ENCODE measurements at regions not wholly inside any gene's neighbourhood (a gene's known extent, or its start where the extent isn't known, plus 50 kb on each side); places are given as distances from the start of the nearest gene placed in this dataset.

DNA sequence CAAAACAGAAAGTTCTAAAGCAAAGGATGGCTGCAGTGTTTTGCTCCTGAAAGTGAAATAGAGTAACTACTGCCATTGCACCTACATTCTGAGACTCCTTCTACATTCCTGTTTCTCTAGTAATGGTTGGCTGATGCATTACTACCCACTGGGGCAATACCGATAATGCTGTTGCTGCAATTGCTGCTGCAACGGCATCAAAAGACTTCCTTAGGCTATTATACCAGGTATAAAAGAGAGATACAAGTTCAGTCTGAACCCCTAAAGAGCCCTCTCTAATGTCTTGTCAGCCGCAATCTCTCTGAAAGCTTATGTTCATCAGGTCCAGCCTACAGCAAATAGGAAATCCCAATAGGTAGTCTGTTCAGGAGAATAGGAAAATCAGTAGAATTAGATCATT is 338.4 kb downstream of the PABPC4L start:
- no peaks in the 10 kb centered on the region for H3K27me3 ChIP-seq (ENCODE audit: control insufficient read depth, insufficient read depth, low read length)
- H3K4me3 ChIP-seq (ENCODE audit: low read depth, low read length) = no peak overlapping the region
- H3K36me3 ChIP-seq (ENCODE audit: control insufficient read depth, insufficient read depth, low read length) = no peaks in the 10 kb centered on the region
- H3K9me3 ChIP-seq (ENCODE audit: control insufficient read depth, insufficient read depth, low read length) = no peaks in the 10 kb centered on the region
- H3K4me1 ChIP-seq (ENCODE audit: control insufficient read depth, insufficient read depth, low read length) = no peaks in the 10 kb centered on the region
- 86% methylated on average over 2 of the region's 3 CpGs for WGBS (ENCODE audit: insufficient coverage)
- DNase-seq (ENCODE audit: low read depth in 4 of 6, low spot score in 6 of 6) = peak in 1 of 6 donors; percentile 26
- H3K27ac ChIP-seq (ENCODE audit: low read depth, low read length) = no peak overlapping the region

DNA sequence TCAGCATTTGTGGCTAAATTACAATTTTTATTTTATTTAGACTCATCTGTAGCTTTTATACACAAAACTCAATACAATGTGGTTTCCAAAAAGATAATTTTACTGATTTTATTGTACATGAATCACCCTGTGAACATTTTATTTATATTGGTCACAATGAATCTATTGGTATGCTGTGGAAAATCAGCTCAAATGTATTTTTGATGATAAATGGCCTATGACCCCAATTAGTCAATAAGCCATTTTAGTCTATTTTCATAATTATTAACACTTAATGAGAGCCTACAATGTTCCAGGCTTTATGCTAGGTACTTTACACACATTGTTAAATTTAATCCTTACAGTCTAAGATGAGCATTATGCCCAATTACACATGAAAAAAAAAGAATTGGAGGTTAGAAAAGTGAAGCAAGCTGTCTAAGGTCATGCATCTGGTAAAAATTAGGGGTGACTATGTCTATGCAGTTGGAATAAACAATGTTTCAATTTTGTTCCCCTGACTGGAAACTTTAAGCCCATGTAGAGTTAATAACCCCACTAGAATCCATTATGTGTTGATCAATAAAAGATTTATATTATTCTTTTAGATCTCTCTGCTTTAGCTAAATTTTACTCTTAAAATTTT is 344.7 kb downstream of the PABPC4L start:
- H3K9me3 ChIP-seq (ENCODE audit: control insufficient read depth, insufficient read depth, low read length) = no peaks in the 10 kb centered on the region
- no peak overlapping the region for H3K27ac ChIP-seq (ENCODE audit: low read depth, low read length)
- DNase-seq (ENCODE audit: low read depth in 4 of 6, low spot score in 6 of 6) = no peak
- H3K4me3 ChIP-seq (ENCODE audit: low read depth, low read length) = no peak overlapping the region
- H3K27me3 ChIP-seq (ENCODE audit: control insufficient read depth, insufficient read depth, low read length) = no peaks in the 10 kb centered on the region
- H3K4me1 ChIP-seq (ENCODE audit: control insufficient read depth, insufficient read depth, low read length) = no peaks in the 10 kb centered on the region
- no peaks in the 10 kb centered on the region for H3K36me3 ChIP-seq (ENCODE audit: control insufficient read depth, insufficient read depth, low read length)

DNA sequence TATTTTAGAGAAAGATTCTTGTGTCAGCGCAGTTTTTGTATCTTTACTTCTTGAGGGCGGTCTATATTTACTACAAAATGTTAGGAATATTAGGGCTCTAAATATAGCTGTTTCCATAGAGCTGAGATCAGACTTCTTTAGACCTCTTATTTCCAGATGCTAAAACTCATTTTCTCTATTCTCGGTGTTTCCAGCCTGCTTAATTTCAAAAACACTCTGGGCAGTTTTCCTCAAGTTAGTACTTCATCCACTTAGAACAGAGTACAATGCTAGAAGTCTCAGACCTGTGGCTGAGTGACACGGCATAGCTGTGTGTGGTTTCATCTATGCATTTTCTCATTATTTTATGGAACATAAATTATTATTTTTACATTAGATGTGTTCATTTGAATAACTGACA is 346.6 kb downstream of the PABPC4L start:
- no CpG with 5 or more reads among the region's 4 CpGs for WGBS (ENCODE audit: insufficient coverage)

DNA sequence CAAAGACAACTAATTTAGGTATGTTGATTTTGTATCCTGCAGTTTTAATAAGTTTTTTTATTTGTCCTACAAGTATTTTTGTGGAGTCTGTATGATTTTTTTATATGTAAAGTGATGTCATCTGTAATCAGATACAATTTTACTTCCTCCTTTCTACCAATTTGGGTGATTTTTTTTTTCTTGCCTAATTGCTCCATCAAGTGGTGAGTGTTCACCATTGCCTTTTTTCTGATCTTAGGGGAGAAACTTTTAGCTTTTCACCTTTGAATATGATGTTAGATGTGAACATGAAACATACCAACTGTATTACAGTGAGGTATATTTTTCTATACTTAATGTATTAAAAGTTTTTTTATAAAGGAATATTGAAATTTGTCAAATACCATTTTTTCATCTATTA is 362.3 kb downstream of the PABPC4L start:
- H3K27ac ChIP-seq (ENCODE audit: low read depth, low read length) = no peak overlapping the region
- DNase-seq (ENCODE audit: low read depth in 4 of 6, low spot score in 6 of 6) = no peak
- H3K27me3 ChIP-seq (ENCODE audit: control insufficient read depth, insufficient read depth, low read length) = no peaks in the 10 kb centered on the region

More for the DNA sequence above, 346.6 kb downstream of the PABPC4L start:
- H3K9me3 ChIP-seq (ENCODE audit: control insufficient read depth, insufficient read depth, low read length) = no peaks in the 10 kb centered on the region
- no peak overlapping the region for H3K4me3 ChIP-seq (ENCODE audit: low read depth, low read length)
- H3K27ac ChIP-seq (ENCODE audit: low read depth, low read length) = no peak overlapping the region
- no peak for DNase-seq (ENCODE audit: low read depth in 4 of 6, low spot score in 6 of 6)
- no peaks in the 10 kb centered on the region for H3K4me1 ChIP-seq (ENCODE audit: control insufficient read depth, insufficient read depth, low read length)
- no peaks in the 10 kb centered on the region for H3K27me3 ChIP-seq (ENCODE audit: control insufficient read depth, insufficient read depth, low read length)
- H3K36me3 ChIP-seq (ENCODE audit: control insufficient read depth, insufficient read depth, low read length) = no peaks in the 10 kb centered on the region

DNA sequence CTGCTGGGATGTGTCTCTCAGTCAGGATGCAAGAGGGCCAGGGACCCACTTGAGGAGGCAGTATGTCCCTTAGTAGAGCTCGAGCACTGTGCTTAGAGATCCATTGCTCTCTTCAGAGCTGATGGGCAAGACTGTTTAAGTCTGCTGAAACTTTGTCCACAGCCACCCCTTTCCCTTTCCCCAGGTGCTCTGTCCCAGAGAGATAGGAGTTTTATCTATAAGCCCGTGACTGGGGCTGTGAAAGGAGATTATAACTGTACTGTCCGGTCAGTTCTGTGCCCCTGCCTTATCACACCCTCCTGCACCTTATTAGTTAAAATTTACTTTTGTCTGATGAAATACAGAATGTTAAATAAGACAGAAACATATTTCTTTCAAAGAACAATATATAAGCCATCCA is 378.4 kb downstream of the PABPC4L start:
- DNase-seq (ENCODE audit: low read depth in 4 of 6, low spot score in 6 of 6) = no peak
- H3K4me1 ChIP-seq (ENCODE audit: control insufficient read depth, insufficient read depth, low read length) = no peaks in the 10 kb centered on the region
- H3K4me3 ChIP-seq (ENCODE audit: low read depth, low read length) = no peak overlapping the region
- no CpG with 5 or more reads among the region's 3 CpGs for WGBS (ENCODE audit: insufficient coverage)
- no peaks in the 10 kb centered on the region for H3K36me3 ChIP-seq (ENCODE audit: control insufficient read depth, insufficient read depth, low read length)
- H3K27me3 ChIP-seq (ENCODE audit: control insufficient read depth, insufficient read depth, low read length) = no peaks in the 10 kb centered on the region
- no peaks in the 10 kb centered on the region for H3K9me3 ChIP-seq (ENCODE audit: control insufficient read depth, insufficient read depth, low read length)
- no peak overlapping the region for H3K27ac ChIP-seq (ENCODE audit: low read depth, low read length)

More for the DNA sequence above, 362.3 kb downstream of the PABPC4L start:
- Histone ChIP-seq H3K4me1 (ENCODE audit: control insufficient read depth, insufficient read depth, low read length) (no peaks in the 10 kb centered on the region), H3K9me3 (ENCODE audit: control insufficient read depth, insufficient read depth, low read length) (peaks cover 2% of the 10 kb centered on the region), H3K4me3 (ENCODE audit: low read depth, low read length) (no peak overlapping the region), H3K36me3 (ENCODE audit: control insufficient read depth, insufficient read depth, low read length) (no peaks in the 10 kb centered on the region)

DNA sequence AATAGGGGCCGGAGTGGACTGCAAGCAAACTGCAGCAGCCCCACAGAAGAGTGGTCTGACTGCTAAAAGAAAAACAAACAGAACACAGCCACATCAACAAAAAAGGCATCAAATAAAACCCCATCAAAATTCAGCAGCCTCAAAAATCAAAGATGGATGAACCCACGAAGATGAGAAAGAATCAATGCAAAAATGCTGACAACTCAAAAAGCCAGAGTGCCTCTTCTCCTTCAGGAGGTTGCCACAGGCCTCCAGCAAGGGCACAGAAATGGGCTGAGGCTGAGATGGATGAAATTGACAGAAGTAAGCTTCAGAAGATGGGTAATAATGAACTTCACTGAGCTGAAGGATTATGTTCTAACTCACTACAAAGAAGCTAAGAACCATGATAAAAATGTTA is 388.6 kb downstream of the PABPC4L start:
- Histone ChIP-seq H3K27me3 (ENCODE audit: control insufficient read depth, insufficient read depth, low read length) (no peaks in the 10 kb centered on the region), H3K9me3 (ENCODE audit: control insufficient read depth, insufficient read depth, low read length) (peaks cover 12% of the 10 kb centered on the region), H3K36me3 (ENCODE audit: control insufficient read depth, insufficient read depth, low read length) (no peaks in the 10 kb centered on the region), H3K4me1 (ENCODE audit: control insufficient read depth, insufficient read depth, low read length) (no peaks in the 10 kb centered on the region), H3K27ac (ENCODE audit: low read depth, low read length) (no peak overlapping the region), H3K4me3 (ENCODE audit: low read depth, low read length) (no peak overlapping the region)
- 67% methylated on average over 1 of the region's 2 CpGs for WGBS (ENCODE audit: insufficient coverage)
- no peak for DNase-seq (ENCODE audit: low read depth in 4 of 6, low spot score in 6 of 6)

DNA sequence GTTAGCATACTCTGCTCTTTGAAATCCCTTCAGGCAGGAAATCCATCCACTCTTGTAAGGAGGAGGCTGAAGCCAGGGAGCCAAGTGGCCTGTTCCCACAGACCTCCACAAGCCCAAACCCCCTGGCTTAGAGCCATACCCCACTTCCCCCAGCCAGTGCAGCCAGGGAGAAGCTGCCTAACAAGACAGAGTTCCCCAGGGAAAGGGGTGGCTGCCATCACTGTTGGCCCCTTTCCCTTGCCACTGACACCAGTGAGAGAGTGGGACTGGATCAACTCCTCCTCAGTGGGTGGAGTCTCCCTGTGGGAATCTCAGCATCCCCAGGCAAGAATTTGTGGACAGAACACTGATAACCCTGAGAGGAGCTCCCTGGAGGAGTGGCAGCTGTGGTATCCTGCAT is 389.4 kb downstream of the PABPC4L start:
- Histone ChIP-seq H3K27ac (ENCODE audit: low read depth, low read length) (no peak overlapping the region), H3K27me3 (ENCODE audit: control insufficient read depth, insufficient read depth, low read length) (no peaks in the 10 kb centered on the region), H3K36me3 (ENCODE audit: control insufficient read depth, insufficient read depth, low read length) (no peaks in the 10 kb centered on the region), H3K4me1 (ENCODE audit: control insufficient read depth, insufficient read depth, low read length) (no peaks in the 10 kb centered on the region), H3K4me3 (ENCODE audit: low read depth, low read length) (no peak overlapping the region), H3K9me3 (ENCODE audit: control insufficient read depth, insufficient read depth, low read length) (peaks cover 12% of the 10 kb centered on the region)
- DNase-seq (ENCODE audit: low read depth in 4 of 6, low spot score in 6 of 6) = no peak

DNA sequence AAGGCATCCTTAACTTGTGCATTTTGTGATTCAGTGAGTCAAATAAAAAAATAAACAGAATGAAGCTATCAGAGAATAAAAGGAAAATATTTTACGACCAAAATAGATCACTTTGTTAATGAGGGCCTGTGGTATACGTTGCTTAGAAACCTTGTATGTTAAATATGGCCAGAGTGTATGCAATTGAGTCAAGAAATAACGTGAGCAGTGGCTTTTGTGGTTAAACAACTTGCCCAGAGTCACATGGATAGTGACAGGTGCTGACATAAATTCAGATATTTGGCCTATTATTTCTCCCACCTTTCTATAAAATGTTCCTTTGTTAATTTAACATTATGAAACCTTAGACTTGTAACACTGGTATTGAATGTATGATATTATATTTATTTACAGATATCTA is 393.4 kb downstream of the PABPC4L start:
- WGBS (ENCODE audit: insufficient coverage) = 95% methylated on average over 2 of the region's 3 CpGs
- Histone ChIP-seq H3K9me3 (ENCODE audit: control insufficient read depth, insufficient read depth, low read length) (no peaks in the 10 kb centered on the region), H3K27ac (ENCODE audit: low read depth, low read length) (no peak overlapping the region), H3K27me3 (ENCODE audit: control insufficient read depth, insufficient read depth, low read length) (no peaks in the 10 kb centered on the region), H3K36me3 (ENCODE audit: control insufficient read depth, insufficient read depth, low read length) (no peaks in the 10 kb centered on the region), H3K4me3 (ENCODE audit: low read depth, low read length) (no peak overlapping the region), H3K4me1 (ENCODE audit: control insufficient read depth, insufficient read depth, low read length) (no peaks in the 10 kb centered on the region)
- no peak for DNase-seq (ENCODE audit: low read depth in 4 of 6, low spot score in 6 of 6)

DNA sequence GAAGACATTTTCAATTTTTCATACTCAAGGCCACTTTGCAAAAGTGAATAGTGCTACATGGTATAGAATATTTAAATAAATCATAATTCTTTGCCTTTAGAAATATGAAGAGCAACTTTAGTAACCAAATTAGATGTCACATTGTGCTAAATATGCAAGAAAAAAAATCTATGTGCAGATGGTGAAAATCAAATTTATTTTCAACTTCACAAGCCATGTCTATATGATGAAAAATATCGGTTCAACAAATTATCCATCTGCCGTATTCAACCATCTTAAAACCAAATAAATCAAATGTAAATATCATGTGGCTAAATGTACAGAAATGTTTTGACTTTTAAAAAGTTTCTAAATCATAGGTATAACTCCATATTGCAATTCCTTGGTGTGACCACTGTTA is 398.2 kb downstream of the PABPC4L start:
- no peak overlapping the region for H3K4me3 ChIP-seq (ENCODE audit: low read depth, low read length)
- H3K9me3 ChIP-seq (ENCODE audit: control insufficient read depth, insufficient read depth, low read length) = no peaks in the 10 kb centered on the region
- WGBS (ENCODE audit: insufficient coverage) = no CpG with 5 or more reads among the region's 2 CpGs
- no peak overlapping the region for H3K27ac ChIP-seq (ENCODE audit: low read depth, low read length)
- peak in 1 of 6 donors; percentile 49 for DNase-seq (ENCODE audit: low read depth in 4 of 6, low spot score in 6 of 6)
- no peaks in the 10 kb centered on the region for H3K27me3 ChIP-seq (ENCODE audit: control insufficient read depth, insufficient read depth, low read length)
- H3K36me3 ChIP-seq (ENCODE audit: control insufficient read depth, insufficient read depth, low read length) = no peaks in the 10 kb centered on the region
- no peaks in the 10 kb centered on the region for H3K4me1 ChIP-seq (ENCODE audit: control insufficient read depth, insufficient read depth, low read length)

DNA sequence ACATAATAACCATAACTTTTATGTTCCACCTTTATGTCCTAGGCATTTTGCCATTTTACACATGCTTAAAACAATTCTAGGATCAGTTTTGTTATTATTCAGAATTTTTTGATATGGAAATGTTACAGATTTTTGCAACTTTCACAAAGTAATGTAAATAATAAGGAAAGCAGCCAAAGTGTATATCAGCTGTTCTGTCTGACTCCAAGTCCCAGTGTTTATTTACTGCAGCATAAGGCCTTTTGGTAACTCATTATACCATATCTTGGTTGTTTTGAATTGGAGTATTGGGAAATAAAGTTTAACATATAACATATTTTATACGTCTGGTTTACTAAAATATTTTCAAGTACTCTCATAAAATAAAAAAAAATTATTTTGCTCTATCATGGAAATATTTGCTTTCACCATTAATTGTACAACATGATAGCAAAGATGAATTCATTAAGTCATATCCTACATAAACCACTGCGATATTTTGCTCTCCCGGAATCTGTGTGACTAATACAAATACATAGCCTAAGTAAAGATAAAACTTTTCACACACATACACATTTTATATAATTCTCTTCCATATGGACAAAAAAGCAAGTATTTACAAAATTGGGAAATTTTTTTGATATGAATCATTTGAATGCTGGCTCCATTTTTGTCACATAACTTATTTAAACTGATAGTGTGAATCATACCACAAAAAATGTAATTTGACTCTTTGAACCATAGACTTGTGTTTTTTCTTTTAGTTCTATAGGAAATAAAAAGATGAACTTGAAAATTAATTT is 399.0 kb downstream of the PABPC4L start:
- Histone ChIP-seq H3K27me3 (ENCODE audit: control insufficient read depth, insufficient read depth, low read length) (no peaks in the 10 kb centered on the region), H3K9me3 (ENCODE audit: control insufficient read depth, insufficient read depth, low read length) (no peaks in the 10 kb centered on the region), H3K4me3 (ENCODE audit: low read depth, low read length) (no peak overlapping the region), H3K36me3 (ENCODE audit: control insufficient read depth, insufficient read depth, low read length) (no peaks in the 10 kb centered on the region), H3K4me1 (ENCODE audit: control insufficient read depth, insufficient read depth, low read length) (no peaks in the 10 kb centered on the region), H3K27ac (ENCODE audit: low read depth, low read length) (no peak overlapping the region)
- peak in 1 of 6 donors; percentile 57 for DNase-seq (ENCODE audit: low read depth in 4 of 6, low spot score in 6 of 6)
- WGBS (ENCODE audit: insufficient coverage) = no CpG with 5 or more reads among the region's 3 CpGs
